VCaP (cell line): ENCODE measurements at regions not wholly inside any gene's neighbourhood (a gene's known extent, or its start where the extent isn't known, plus 50 kb on each side); places are given as distances from the start of the nearest gene placed in this dataset.

Source experiments
- H3K27ac ChIP-seq: fragments of 450-650 bp; 2 replicates; pipeline ENCODE4 v1.5.1; 2017
- TF ChIP-seq, protein P1 (sequence below): fragments of 450-650 bp; conservative IDR thresholded peaks from 2 replicates; pipeline ENCODE4 v1.5.1; 2017; ENCODE audit warnings: mild to moderate bottlenecking, moderate library complexity

DNA sequence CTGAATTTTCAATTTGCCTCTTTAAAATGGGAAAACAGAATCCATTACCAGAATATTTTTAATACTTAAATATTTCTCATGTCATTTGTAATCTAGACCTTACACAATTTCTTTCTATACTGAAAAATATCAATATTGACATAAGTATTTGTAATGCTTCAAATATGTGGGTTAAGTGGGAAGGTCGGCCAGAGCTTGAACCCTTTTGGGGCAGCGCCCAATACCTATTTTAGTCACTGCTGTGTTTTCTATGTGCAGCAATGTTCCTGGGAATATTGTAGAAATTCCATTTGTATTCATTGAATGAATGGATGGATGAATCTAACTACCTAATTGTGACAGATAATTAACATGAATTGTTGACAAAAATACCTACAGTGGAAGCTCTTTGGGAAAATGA lies 459.7 kb upstream of the ZNF717 start:
- H3K27ac ChIP-seq, result no peak overlapping the region
- TF ChIP-seq, protein P1, sequence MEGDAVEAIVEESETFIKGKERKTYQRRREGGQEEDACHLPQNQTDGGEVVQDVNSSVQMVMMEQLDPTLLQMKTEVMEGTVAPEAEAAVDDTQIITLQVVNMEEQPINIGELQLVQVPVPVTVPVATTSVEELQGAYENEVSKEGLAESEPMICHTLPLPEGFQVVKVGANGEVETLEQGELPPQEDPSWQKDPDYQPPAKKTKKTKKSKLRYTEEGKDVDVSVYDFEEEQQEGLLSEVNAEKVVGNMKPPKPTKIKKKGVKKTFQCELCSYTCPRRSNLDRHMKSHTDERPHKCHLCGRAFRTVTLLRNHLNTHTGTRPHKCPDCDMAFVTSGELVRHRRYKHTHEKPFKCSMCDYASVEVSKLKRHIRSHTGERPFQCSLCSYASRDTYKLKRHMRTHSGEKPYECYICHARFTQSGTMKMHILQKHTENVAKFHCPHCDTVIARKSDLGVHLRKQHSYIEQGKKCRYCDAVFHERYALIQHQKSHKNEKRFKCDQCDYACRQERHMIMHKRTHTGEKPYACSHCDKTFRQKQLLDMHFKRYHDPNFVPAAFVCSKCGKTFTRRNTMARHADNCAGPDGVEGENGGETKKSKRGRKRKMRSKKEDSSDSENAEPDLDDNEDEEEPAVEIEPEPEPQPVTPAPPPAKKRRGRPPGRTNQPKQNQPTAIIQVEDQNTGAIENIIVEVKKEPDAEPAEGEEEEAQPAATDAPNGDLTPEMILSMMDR, result no peak

DNA sequence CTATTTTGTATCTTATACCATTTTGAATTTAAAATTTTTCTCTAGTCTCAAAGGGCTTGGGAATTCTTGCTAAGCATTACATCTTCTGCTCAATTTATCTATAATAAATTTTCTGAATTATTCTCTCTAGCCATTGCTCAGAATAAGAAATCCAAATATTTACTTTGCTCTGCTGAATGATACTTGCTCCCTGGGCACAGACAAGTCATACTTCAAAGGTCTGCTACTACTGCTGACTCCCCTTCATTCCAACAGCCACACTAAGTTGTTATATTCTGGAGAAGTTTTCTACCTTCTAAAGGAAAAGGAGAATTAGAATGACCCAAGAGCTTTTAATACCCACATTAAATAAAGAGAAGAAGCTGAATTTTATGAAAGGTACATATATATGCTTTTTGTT lies 460.3 kb upstream of the ZNF717 start:
- no peak overlapping the region for H3K27ac ChIP-seq
- TF ChIP-seq, protein P1, result no peak

DNA sequence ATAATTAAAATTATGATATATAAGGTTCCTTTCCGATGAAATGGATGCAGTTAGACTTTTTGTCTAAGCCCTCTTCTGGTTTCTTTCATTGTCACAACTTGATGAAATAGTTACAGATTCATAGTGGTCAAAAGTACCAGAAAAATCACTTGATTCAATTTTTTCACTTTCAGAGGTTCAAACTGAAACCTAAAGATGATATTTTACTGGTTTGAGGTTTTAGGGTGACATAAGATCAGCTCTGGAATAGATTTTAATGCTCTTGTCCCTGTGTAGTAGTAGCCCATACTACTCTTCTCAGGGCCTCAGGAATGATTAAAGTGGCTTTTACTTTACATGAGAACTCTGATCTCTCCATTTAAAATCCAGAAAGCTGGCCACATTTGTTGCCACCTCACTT lies 479.1 kb upstream of the ZNF717 start:
- H3K27ac ChIP-seq, result no peak overlapping the region
- TF ChIP-seq, protein P1, result no peak

DNA sequence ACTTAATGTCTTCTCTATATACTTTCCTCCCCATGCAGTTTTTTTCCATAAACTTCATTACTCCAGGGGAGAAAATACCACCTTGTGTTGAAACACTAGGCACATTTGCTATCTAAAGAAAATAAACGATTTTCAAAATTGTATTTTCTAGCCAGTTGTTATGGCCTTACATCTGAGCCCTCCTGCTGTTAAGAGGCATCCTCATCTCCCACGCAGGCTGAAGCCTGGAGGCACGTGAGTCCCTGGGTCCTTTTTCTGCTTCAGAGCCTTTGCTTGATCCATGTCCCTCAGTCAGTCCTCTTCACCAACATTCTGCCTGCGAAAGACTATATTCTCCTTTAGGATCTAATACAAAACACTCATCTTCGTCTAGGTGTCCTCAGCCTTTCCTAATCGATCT lies 479.6 kb upstream of the ZNF717 start:
- H3K27ac ChIP-seq, result no peak overlapping the region
- TF ChIP-seq, protein P1, result no peak

DNA sequence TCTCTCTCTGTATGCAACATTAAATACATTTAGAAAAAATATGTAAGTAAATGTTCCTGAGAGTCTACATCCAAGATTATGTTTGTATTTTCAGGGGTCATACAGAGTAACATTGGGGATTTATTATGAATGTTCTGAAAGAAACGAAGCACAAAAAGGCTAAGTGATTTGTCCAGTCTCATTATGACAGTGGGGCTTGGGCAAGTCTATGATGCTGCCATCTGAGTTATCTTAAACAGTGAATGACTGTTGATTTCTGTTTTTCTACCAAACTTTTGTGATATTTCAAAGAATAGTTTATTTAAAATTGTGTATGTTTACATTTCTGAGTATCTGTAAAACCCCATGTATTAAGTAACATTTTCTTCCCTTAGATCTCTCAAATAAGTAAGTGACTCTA lies 481.2 kb upstream of the ZNF717 start:
- H3K27ac ChIP-seq, result no peak overlapping the region
- TF ChIP-seq, protein P1, result no peak

DNA sequence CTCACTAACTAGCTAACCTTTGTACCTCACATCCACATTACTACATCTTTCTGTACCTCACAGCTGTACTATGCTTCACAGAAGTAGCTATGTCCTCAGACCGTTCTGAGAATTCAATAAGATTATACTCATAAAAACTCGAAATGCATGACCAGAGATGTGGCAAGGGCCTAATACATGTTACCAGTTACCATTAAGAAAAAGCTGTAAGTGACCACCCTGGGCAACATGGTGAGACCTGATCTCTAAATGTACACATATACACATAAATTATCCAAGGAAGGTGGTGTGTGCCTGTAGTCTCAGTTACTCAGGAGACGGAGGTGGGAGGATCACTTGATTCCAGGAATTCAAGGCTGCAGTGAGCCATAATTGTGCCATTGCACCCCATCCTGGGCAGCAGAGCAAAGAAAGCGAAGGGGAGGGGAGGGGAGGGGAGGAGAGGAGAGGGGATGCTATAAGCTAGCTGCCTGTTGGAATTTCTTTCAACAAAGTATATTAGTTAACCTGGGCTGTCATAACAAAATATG lies 482.6 kb upstream of the ZNF717 start:
- TF ChIP-seq, protein P1, result no peak
- H3K27ac ChIP-seq, result no peak overlapping the region

DNA sequence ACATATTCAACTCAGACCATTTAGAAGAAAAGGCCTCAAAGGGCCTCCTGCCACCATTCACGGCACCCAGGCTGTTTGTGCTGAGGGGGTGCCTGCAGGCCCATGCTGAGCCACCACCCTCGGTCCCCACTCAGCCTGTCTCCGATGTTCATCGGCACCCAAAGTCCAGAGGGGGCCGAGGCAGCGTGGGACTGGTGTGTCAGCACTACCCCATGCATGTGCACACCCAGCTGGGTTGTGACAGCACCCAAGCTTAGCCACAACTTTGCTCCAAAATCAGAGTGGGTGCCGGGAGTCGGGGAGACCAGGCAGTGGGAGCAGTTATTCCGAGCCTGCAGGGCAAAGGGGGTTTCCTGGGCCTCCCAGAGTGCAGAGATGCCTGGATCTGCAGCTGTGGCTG lies 508.5 kb upstream of the ZNF717 start:
- TF ChIP-seq, protein P1, result no peak
- no peak overlapping the region for H3K27ac ChIP-seq
